Hippocampal formation (tissue), 2 donors: ENCODE measurements at regions not wholly inside any gene's neighbourhood (a gene's known extent, or its start where the extent isn't known, plus 50 kb on each side); places are given as distances from the start of the nearest gene placed in this dataset.
A peak's percentile ranks its signal among the peaks of the same experiment; 100 is the strongest.

Source experiments
- DNase-seq, 2 donors: peaks; one replicate each; lab custom pipeline; 2025; lab: John Stamatoyannopoulos, UW

GRCh38 chr2:22894761-22895160 lies 490.2 kb upstream of the KLHL29 start:
- DNase-seq, result no peak

GRCh38 chr2:22897428-22897827 lies 487.6 kb upstream of the KLHL29 start:
- DNase-seq, result no peak

- no peak for DNase-seq
These were observed 484.3 kb upstream of the KLHL29 start for GRCh38 chr2:22900674-22901073.

- DNase-seq, result no peak
These were observed 483.4 kb upstream of the KLHL29 start for GRCh38 chr2:22901471-22902179.

GRCh38 chr2:22902180-22902550 lies 482.8 kb upstream of the KLHL29 start:
- DNase-seq, result no peak

- DNase-seq, result no peak
These were observed 482.3 kb upstream of the KLHL29 start for GRCh38 chr2:22902662-22903165.

GRCh38 chr2:22903616-22904015 lies 481.4 kb upstream of the KLHL29 start:
- no peak for DNase-seq

GRCh38 chr2:22904126-22904684 lies 480.8 kb upstream of the KLHL29 start:
- DNase-seq, result peak in 1 of 2 donors; percentile 4

GRCh38 chr2:22907330-22907729 lies 477.6 kb upstream of the KLHL29 start:
- no peak for DNase-seq

- DNase-seq, result no peak
These were observed 472.6 kb upstream of the KLHL29 start for GRCh38 chr2:22912398-22912797.

GRCh38 chr2:22929998-22930397 lies 455.0 kb upstream of the KLHL29 start:
- DNase-seq, result no peak

- peak in 1 of 2 donors; percentile 14 for DNase-seq
These were observed 454.2 kb upstream of the KLHL29 start for GRCh38 chr2:22930781-22931180.

GRCh38 chr2:22932288-22932687 lies 452.7 kb upstream of the KLHL29 start:
- no peak for DNase-seq

- no peak for DNase-seq
These were observed 450.2 kb upstream of the KLHL29 start for GRCh38 chr2:22934747-22935146.

- DNase-seq, result no peak
These were observed 442.5 kb upstream of the KLHL29 start for GRCh38 chr2:22942441-22942840.

GRCh38 chr2:22944143-22944542 lies 440.8 kb upstream of the KLHL29 start:
- no peak for DNase-seq

GRCh38 chr2:22946553-22946952 lies 438.4 kb upstream of the KLHL29 start:
- no peak for DNase-seq

- DNase-seq, result no peak
These were observed 437.2 kb upstream of the KLHL29 start for GRCh38 chr2:22947741-22948140.

- no peak for DNase-seq
These were observed 434.5 kb upstream of the KLHL29 start for GRCh38 chr2:22950431-22950830.

- DNase-seq, result no peak
These were observed 432.2 kb upstream of the KLHL29 start for GRCh38 chr2:22952656-22953225.

GRCh38 chr2:22957446-22957845 lies 427.5 kb upstream of the KLHL29 start:
- DNase-seq, result no peak

GRCh38 chr2:22958308-22958707 lies 426.7 kb upstream of the KLHL29 start:
- no peak for DNase-seq

GRCh38 chr2:22967756-22968155 lies 417.2 kb upstream of the KLHL29 start:
- DNase-seq, result no peak
